Osteocyte (in vitro differentiated cells): ENCODE measurements at regions not wholly inside any gene's neighbourhood (a gene's known extent, or its start where the extent isn't known, plus 50 kb on each side); places are given as distances from the start of the nearest gene placed in this dataset.
"Not testable (repeated sequence)": the region's sequence is repeated elsewhere in the genome, so short reads cannot be mapped to it uniquely, and the experiment has no call there.

Source experiments
- DNase-seq: peaks from one replicate; pipeline ENCODE4 v3.0.0; 2021; ENCODE audit warnings: mixed read lengths; ENCODE audit not compliant: unreplicated experiment; ENCODE audit errors: extremely low spot score
- H3K27ac Mint-ChIP-seq: one replicate; pipeline ENCODE4 v1.8.0; 2021; ENCODE audit warnings: mild to moderate bottlenecking, mixed read lengths; ENCODE audit not compliant: unreplicated experiment
- H3K27me3 Mint-ChIP-seq: one replicate; pipeline ENCODE4 v1.8.0; 2021; ENCODE audit warnings: mixed read lengths; ENCODE audit not compliant: unreplicated experiment
- H3K36me3 Mint-ChIP-seq: one replicate; pipeline ENCODE4 v1.8.0; 2021; ENCODE audit warnings: mixed read lengths; ENCODE audit not compliant: unreplicated experiment
- H3K4me1 Mint-ChIP-seq: one replicate; pipeline ENCODE4 v1.8.0; 2021; ENCODE audit warnings: mixed read lengths; ENCODE audit not compliant: unreplicated experiment
- H3K4me3 Mint-ChIP-seq: one replicate; pipeline ENCODE4 v1.8.0; 2021; ENCODE audit warnings: mild to moderate bottlenecking, moderate library complexity, mixed read lengths; ENCODE audit not compliant: unreplicated experiment
- H3K9me3 Mint-ChIP-seq: one replicate; pipeline ENCODE4 v1.8.0; 2021; ENCODE audit warnings: mixed read lengths; ENCODE audit not compliant: unreplicated experiment
- TF ChIP-seq, protein P1 (sequence below): fragments of 200-600 bp; sonication (generic); IDR thresholded peaks from 2 replicates; pipeline ENCODE4 v1.5.0; 2021; ENCODE audit warnings: antibody characterized with exemption, mild to moderate bottlenecking, moderate library complexity

GRCh38 chrX:107389726-107390125 is 59.7 kb upstream of the FRMPD3 start:
- Mint-ChIP-seq H3K36me3 (no peaks in the 10 kb centered on the region), H3K9me3 (peaks cover 12% of the 10 kb centered on the region), H3K27me3 (no peaks in the 10 kb centered on the region), H3K27ac (no peak overlapping the region), H3K4me3 (no peak overlapping the region), H3K4me1 (no peaks in the 10 kb centered on the region)
- TF ChIP-seq, protein P1, sequence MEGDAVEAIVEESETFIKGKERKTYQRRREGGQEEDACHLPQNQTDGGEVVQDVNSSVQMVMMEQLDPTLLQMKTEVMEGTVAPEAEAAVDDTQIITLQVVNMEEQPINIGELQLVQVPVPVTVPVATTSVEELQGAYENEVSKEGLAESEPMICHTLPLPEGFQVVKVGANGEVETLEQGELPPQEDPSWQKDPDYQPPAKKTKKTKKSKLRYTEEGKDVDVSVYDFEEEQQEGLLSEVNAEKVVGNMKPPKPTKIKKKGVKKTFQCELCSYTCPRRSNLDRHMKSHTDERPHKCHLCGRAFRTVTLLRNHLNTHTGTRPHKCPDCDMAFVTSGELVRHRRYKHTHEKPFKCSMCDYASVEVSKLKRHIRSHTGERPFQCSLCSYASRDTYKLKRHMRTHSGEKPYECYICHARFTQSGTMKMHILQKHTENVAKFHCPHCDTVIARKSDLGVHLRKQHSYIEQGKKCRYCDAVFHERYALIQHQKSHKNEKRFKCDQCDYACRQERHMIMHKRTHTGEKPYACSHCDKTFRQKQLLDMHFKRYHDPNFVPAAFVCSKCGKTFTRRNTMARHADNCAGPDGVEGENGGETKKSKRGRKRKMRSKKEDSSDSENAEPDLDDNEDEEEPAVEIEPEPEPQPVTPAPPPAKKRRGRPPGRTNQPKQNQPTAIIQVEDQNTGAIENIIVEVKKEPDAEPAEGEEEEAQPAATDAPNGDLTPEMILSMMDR = no peak
- DNase-seq = no peak

DNA sequence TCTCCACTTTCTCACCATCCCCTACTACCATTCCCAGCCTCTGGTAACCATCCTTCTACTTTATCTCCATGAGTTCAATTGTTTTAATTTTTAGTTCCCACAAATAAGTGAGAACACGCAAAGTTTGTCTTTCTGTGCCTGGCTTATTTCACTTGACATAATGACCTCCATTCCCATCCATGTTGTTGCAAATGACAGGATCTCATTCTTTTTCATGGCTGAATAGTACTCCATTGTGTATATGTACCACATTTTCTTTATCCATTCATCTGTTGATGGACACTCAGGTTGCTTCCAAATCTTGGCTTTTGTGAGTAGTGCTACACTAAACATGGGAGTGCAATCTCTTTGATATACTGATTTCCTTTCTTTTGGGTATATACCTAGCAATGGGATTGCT is 55.8 kb upstream of the FRMPD3 start:
- not testable (repeated sequence) for H3K36me3 Mint-ChIP-seq, H3K27ac Mint-ChIP-seq, H3K4me3 Mint-ChIP-seq, H3K4me1 Mint-ChIP-seq, H3K27me3 Mint-ChIP-seq, DNase-seq
- H3K9me3 Mint-ChIP-seq = peaks cover 26% of the 10 kb centered on the region

GRCh38 chrX:107396235-107396634 is 53.2 kb upstream of the FRMPD3 start:
- H3K4me1 Mint-ChIP-seq = no peaks in the 10 kb centered on the region
- no peaks in the 10 kb centered on the region for H3K36me3 Mint-ChIP-seq
- peaks cover 32% of the 10 kb centered on the region for H3K9me3 Mint-ChIP-seq
- TF ChIP-seq, protein P1 = no peak
- H3K27ac Mint-ChIP-seq = no peak overlapping the region
- no peak overlapping the region for H3K4me3 Mint-ChIP-seq
- no peaks in the 10 kb centered on the region for H3K27me3 Mint-ChIP-seq
- no peak for DNase-seq

DNA sequence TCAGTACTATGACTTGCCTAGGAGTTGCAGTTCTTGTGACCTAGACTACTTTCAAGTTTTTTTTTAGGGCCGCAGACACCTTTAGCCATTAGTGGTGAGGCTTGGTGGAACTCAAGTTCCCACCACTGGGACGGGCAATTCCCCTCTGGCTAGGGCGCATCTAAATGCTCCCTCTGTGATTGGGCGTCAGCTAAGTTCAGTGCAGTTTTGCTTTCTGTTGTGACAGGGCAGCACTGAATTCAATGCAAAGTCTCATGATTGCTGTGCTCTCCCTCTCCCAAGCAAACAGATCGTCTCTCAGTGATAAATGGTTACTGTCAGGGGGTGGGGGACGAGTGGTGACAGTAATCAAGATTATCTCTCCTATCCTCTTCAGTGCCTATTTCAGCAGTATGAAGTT is 52.7 kb upstream of the FRMPD3 start:
- H3K27ac Mint-ChIP-seq = no peak overlapping the region
- TF ChIP-seq, protein P1 = no peak
- H3K4me3 Mint-ChIP-seq = no peak overlapping the region
- H3K4me1 Mint-ChIP-seq = no peaks in the 10 kb centered on the region
- no peak for DNase-seq
- peaks cover 30% of the 10 kb centered on the region for H3K9me3 Mint-ChIP-seq
- no peaks in the 10 kb centered on the region for H3K27me3 Mint-ChIP-seq
- no peaks in the 10 kb centered on the region for H3K36me3 Mint-ChIP-seq

- Mint-ChIP-seq H3K27ac (no peak overlapping the region), H3K36me3 (no peaks in the 10 kb centered on the region), H3K9me3 (peaks cover 27% of the 10 kb centered on the region), H3K4me1 (no peaks in the 10 kb centered on the region), H3K4me3 (no peak overlapping the region), H3K27me3 (no peaks in the 10 kb centered on the region)
- DNase-seq = no peak
- TF ChIP-seq, protein P1 = no peak
Measured at GRCh38 chrX:107398115-107398514, 51.3 kb upstream of the FRMPD3 start.
